WERI-Rb-1 (cell line): ENCODE measurements at regions not wholly inside any gene's neighbourhood (a gene's known extent, or its start where the extent isn't known, plus 50 kb on each side); places are given as distances from the start of the nearest gene placed in this dataset.

Experiments
- DNase-seq: peaks from one replicate; pipeline ENCODE4 v3.0.0-alpha.2; 2020
- H3K27ac ChIP-seq: fragments of 250-450 bp; sonication (Bioruptor Pico); 2 replicates; pipeline ENCODE4 v1.5.1; 2020; ENCODE audit warnings: mild to moderate bottlenecking, moderate library complexity
- H3K27me3 ChIP-seq: fragments of 250-450 bp; sonication (Bioruptor Pico); 2 replicates; pipeline ENCODE4 v1.5.1; 2021; ENCODE audit warnings: mild to moderate bottlenecking, low read depth, moderate library complexity; ENCODE audit not compliant: insufficient read depth, severe bottlenecking
- H3K36me3 ChIP-seq: fragments of 250-450 bp; sonication (Bioruptor Pico); 2 replicates; pipeline ENCODE4 v1.5.1; 2020; ENCODE audit warnings: mild to moderate bottlenecking, moderate library complexity
- H3K4me3 ChIP-seq: 2 replicates; pipeline ENCODE4 v1.5.1; 2011; ENCODE audit warnings: low read depth, mild to moderate bottlenecking, control low read depth, low read length
- H3K9me3 ChIP-seq: fragments of 250-450 bp; sonication (Bioruptor Pico); 2 replicates; pipeline ENCODE4 v1.5.1; 2021; ENCODE audit warnings: mild to moderate bottlenecking, moderate library complexity; ENCODE audit not compliant: severe bottlenecking
- TF ChIP-seq, protein P1 (sequence below): IDR thresholded peaks from 2 replicates; pipeline ENCODE4 v1.5.1; 2011; ENCODE audit warnings: low read depth, mild to moderate bottlenecking, control low read depth, inconsistent platforms, low read length

DNA sequence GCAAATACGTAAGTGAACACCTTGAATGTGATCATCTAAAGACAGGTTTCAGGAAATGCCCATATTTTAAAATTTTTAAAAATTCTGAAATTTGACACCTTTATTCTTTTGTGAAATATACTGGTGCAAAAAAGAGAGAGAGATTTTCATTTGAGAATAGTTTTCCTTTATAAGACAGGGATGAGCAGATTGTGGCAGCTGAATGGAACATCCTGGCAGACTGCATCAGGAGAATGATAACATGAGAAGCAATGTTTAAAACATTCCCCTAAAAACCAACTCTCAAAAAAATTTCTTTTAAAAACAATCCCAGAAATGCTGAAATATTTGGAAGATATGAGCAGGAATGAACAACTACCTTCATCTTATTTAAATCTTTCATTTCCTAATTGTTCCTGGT lies 744.8 kb upstream of the ID2 start:
- Histone ChIP-seq H3K4me3 (no peak overlapping the region), H3K27ac (no peak overlapping the region), H3K9me3 (no peaks in the 10 kb centered on the region), H3K27me3 (no peaks in the 10 kb centered on the region), H3K36me3 (no peaks in the 10 kb centered on the region)
- TF ChIP-seq, protein P1, sequence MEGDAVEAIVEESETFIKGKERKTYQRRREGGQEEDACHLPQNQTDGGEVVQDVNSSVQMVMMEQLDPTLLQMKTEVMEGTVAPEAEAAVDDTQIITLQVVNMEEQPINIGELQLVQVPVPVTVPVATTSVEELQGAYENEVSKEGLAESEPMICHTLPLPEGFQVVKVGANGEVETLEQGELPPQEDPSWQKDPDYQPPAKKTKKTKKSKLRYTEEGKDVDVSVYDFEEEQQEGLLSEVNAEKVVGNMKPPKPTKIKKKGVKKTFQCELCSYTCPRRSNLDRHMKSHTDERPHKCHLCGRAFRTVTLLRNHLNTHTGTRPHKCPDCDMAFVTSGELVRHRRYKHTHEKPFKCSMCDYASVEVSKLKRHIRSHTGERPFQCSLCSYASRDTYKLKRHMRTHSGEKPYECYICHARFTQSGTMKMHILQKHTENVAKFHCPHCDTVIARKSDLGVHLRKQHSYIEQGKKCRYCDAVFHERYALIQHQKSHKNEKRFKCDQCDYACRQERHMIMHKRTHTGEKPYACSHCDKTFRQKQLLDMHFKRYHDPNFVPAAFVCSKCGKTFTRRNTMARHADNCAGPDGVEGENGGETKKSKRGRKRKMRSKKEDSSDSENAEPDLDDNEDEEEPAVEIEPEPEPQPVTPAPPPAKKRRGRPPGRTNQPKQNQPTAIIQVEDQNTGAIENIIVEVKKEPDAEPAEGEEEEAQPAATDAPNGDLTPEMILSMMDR, result no peak
- no peak for DNase-seq

DNA sequence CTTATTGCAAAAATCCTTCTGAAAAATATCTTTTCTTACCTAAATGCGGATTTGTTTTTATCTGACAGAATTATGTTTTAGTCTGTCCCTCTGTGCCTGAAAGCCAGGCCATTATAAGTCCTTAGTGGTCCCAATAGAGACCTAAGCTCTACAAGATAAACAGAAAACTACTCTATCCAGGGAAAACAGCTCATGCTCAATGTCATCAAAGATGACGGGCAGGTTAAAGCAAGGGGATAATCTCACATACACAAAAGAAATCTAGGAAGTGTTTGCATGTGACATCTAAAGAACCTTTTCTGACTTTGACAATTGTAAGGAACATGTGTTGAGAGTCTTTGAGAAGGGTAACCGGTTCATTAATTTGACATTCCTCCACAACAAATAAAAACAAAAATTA lies 741.1 kb upstream of the ID2 start:
- TF ChIP-seq, protein P1, result no peak
- no peak for DNase-seq

DNA sequence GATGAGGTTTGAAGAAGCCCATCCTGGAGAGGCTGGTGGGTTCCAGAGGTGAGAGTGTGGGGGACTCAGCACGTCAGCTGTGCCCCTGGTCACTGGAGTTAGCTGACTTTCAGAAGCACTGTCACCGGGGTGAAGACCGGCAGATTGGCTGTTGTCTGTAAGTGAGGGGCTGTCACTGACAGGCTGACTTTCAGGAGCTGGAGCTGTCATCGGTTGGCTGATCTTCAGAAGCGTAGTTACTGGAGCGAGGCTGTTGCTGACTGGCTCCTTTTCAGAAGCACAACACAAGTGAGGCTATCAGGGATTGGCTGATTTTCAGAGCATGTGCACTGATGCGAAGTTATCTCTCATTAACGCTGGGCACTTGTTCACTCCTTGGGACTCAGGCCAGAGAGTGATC lies 738.4 kb upstream of the ID2 start:
- Histone ChIP-seq H3K36me3 (no peaks in the 10 kb centered on the region), H3K27ac (no peak overlapping the region), H3K9me3 (no peaks in the 10 kb centered on the region), H3K27me3 (no peaks in the 10 kb centered on the region), H3K4me3 (no peak overlapping the region)
- TF ChIP-seq, protein P1, result no peak
- no peak for DNase-seq

More for the DNA sequence above, 741.1 kb upstream of the ID2 start:
- Histone ChIP-seq H3K27ac (no peak overlapping the region), H3K9me3 (no peaks in the 10 kb centered on the region), H3K4me3 (no peak overlapping the region), H3K36me3 (no peaks in the 10 kb centered on the region), H3K27me3 (no peaks in the 10 kb centered on the region)

DNA sequence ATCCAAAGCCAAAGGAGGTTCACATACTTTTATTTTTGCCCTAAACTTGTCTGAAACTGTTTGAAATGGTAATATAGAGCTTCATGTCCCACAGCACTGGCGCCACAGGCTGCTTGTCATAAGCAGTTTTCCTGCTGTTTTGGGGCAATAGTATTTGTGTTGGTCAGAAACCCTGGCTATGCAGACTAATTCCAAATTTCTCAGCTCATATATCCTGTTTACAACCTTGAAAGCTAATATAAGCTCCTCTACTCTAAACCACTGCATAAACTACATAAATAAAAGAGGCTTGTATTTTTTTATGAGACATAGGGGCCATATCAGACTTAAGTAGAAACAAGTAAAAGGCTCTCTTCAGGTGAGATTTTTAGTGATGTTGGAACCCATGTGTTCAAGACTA lies 736.8 kb upstream of the ID2 start:
- Histone ChIP-seq H3K36me3 (no peaks in the 10 kb centered on the region), H3K27ac (no peak overlapping the region), H3K4me3 (no peak overlapping the region), H3K9me3 (no peaks in the 10 kb centered on the region), H3K27me3 (no peaks in the 10 kb centered on the region)
- TF ChIP-seq, protein P1, result no peak
- DNase-seq, result no peak

DNA sequence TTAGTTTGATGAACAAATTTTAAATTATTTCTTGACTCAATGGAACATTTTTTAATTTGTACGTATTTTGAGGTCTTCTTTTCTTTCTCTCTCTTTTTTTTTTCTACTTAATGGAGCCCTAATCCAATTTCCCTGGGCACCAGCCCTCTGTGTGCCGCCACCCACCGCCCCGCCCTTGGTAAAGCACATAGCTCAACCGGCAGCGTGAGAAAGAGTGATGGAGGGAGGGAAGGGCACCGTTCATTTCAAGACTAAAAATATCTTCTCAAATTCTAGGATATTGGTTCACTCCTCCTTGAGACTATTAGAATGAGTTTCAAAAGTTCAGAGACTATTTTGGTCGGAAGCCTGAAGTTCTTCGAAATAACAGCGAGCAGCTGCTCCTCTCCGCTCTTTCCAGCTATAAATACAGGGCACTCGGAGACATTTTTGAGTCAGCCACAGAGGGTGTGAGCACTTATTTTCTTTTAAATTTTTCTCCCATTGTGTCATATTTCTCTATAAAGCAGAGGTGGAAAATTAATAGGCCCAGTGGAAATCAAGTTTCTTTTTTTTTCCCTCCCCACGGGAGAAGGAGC lies 731.7 kb upstream of the ID2 start:
- Histone ChIP-seq H3K36me3 (no peaks in the 10 kb centered on the region), H3K4me3 (no peak overlapping the region), H3K27ac (no peak overlapping the region), H3K27me3 (no peaks in the 10 kb centered on the region), H3K9me3 (no peaks in the 10 kb centered on the region)
- no peak for DNase-seq
- TF ChIP-seq, protein P1, result no peak

DNA sequence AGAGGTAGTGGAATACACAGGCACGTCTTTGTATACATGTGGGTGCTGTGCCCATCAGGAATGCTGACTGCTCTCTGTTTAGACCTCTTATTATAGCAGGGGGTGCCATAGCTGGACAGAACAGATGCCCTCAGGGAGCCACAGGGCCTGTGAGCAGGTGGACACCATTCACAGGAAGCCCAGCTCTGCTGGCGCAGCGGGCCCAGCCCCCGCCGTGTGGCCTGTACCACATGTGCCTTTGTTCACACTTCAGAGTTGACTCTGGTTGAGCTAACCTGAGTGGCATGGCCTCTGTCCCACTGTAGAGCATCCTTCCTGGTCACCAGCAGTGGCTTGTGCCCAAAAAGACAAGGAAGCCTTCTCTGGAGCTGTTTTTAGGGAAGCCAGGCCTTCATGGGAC lies 730.9 kb upstream of the ID2 start:
- H3K27me3 ChIP-seq, result no peaks in the 10 kb centered on the region
- no peak overlapping the region for H3K27ac ChIP-seq

More for the DNA sequence above, 730.9 kb upstream of the ID2 start:
- no peak for DNase-seq
- TF ChIP-seq, protein P1, result no peak
- Histone ChIP-seq H3K9me3 (no peaks in the 10 kb centered on the region), H3K4me3 (no peak overlapping the region), H3K36me3 (no peaks in the 10 kb centered on the region)
